HFFc6 (cell line): ENCODE measurements at regions not wholly inside any gene's neighbourhood (a gene's known extent, or its start where the extent isn't known, plus 50 kb on each side); places are given as distances from the start of the nearest gene placed in this dataset.

ENCODE experiments used
- DNase-seq: peaks from one replicate; pipeline ENCODE4 v3.0.0-alpha.2; 2018
- H3K27ac Mint-ChIP-seq: 2 replicates; pipeline ENCODE4 v1.8.0; 2020; ENCODE audit warnings: mild to moderate bottlenecking, mixed read lengths
- H3K27me3 Mint-ChIP-seq: 2 replicates; pipeline ENCODE4 v1.8.0; 2021; ENCODE audit warnings: mild to moderate bottlenecking, moderate library complexity, mixed read lengths; ENCODE audit not compliant: insufficient read depth
- H3K36me3 Mint-ChIP-seq: 2 replicates; pipeline ENCODE4 v1.8.0; 2021; ENCODE audit warnings: low read depth, mixed read lengths
- H3K4me1 Mint-ChIP-seq: 2 replicates; pipeline ENCODE4 v1.8.0; 2020; ENCODE audit warnings: low read depth, mixed read lengths
- H3K4me3 Mint-ChIP-seq: 2 replicates; pipeline ENCODE4 v1.8.0; 2020; ENCODE audit warnings: mild to moderate bottlenecking, moderate library complexity, mixed read lengths
- H3K9me3 Mint-ChIP-seq: 2 replicates; pipeline ENCODE4 v1.8.0; 2020; ENCODE audit warnings: mild to moderate bottlenecking, mixed read lengths
- CTCF ChIP-seq: fragments of 200-600 bp; sonication (generic); IDR thresholded peaks from 2 replicates; pipeline ENCODE4 v1.5.0; 2021; ENCODE audit warnings: antibody characterized with exemption, mild to moderate bottlenecking

GRCh38 chr5:167511276-167511675 lies 780.2 kb upstream of the WWC1 start:
- Mint-ChIP-seq H3K27ac (no peak overlapping the region), H3K27me3 (no peaks in the 10 kb centered on the region), H3K4me3 (no peak overlapping the region), H3K36me3 (no peaks in the 10 kb centered on the region), H3K9me3 (no peaks in the 10 kb centered on the region), H3K4me1 (no peaks in the 10 kb centered on the region)
- no peak for DNase-seq
- TF ChIP-seq CTCF, result no peak

- Mint-ChIP-seq H3K36me3 (no peaks in the 10 kb centered on the region), H3K4me1 (no peaks in the 10 kb centered on the region), H3K27ac (no peak overlapping the region), H3K27me3 (no peaks in the 10 kb centered on the region), H3K4me3 (no peak overlapping the region), H3K9me3 (no peaks in the 10 kb centered on the region)
- no peak for TF ChIP-seq CTCF
- no peak for DNase-seq
These were observed 779.3 kb upstream of the WWC1 start for GRCh38 chr5:167512111-167512510.

- Mint-ChIP-seq H3K4me1 (no peaks in the 10 kb centered on the region), H3K9me3 (no peaks in the 10 kb centered on the region), H3K36me3 (no peaks in the 10 kb centered on the region), H3K27me3 (no peaks in the 10 kb centered on the region), H3K4me3 (no peak overlapping the region), H3K27ac (no peak overlapping the region)
- no peak for DNase-seq
- TF ChIP-seq CTCF, result no peak
These were observed 778.1 kb upstream of the WWC1 start for GRCh38 chr5:167513381-167513780.

GRCh38 chr5:167514461-167514860 lies 777.0 kb upstream of the WWC1 start:
- DNase-seq, result no peak
- Mint-ChIP-seq H3K36me3 (no peaks in the 10 kb centered on the region), H3K27me3 (no peaks in the 10 kb centered on the region; the same call in 1 of the 2 replicates), H3K4me3 (no peak overlapping the region), H3K27ac (no peak overlapping the region), H3K9me3 (no peaks in the 10 kb centered on the region), H3K4me1 (no peaks in the 10 kb centered on the region)
- no peak for TF ChIP-seq CTCF

- Mint-ChIP-seq H3K27me3 (peaks cover 2% of the 10 kb centered on the region; the same call in 1 of the 2 replicates), H3K27ac (no peak overlapping the region), H3K4me3 (no peak overlapping the region), H3K36me3 (no peaks in the 10 kb centered on the region), H3K9me3 (no peaks in the 10 kb centered on the region), H3K4me1 (no peaks in the 10 kb centered on the region)
- no peak for TF ChIP-seq CTCF
- no peak for DNase-seq
These were observed 766.4 kb upstream of the WWC1 start for GRCh38 chr5:167525004-167525403.

- H3K9me3 Mint-ChIP-seq, result no peaks in the 10 kb centered on the region
- no peak overlapping the region for H3K27ac Mint-ChIP-seq
- no peak for DNase-seq
- H3K36me3 Mint-ChIP-seq, result no peaks in the 10 kb centered on the region
- H3K4me1 Mint-ChIP-seq, result peaks cover 5% of the 10 kb centered on the region; the same call in 1 of the 2 replicates
- no peak for TF ChIP-seq CTCF
- peaks cover 4% of the 10 kb centered on the region for H3K27me3 Mint-ChIP-seq
- no peak overlapping the region for H3K4me3 Mint-ChIP-seq
These were observed 762.8 kb upstream of the WWC1 start for GRCh38 chr5:167528651-167529050.
